ENCODE measurements at regions not wholly inside any gene's neighbourhood (a gene's known extent, or its start where the extent isn't known, plus 50 kb on each side); places are given as distances from the start of the nearest gene placed in this dataset.
"Not testable (repeated sequence)": the region's sequence is repeated elsewhere in the genome, so short reads cannot be mapped to it uniquely, and the experiment has no call there.

DNA sequence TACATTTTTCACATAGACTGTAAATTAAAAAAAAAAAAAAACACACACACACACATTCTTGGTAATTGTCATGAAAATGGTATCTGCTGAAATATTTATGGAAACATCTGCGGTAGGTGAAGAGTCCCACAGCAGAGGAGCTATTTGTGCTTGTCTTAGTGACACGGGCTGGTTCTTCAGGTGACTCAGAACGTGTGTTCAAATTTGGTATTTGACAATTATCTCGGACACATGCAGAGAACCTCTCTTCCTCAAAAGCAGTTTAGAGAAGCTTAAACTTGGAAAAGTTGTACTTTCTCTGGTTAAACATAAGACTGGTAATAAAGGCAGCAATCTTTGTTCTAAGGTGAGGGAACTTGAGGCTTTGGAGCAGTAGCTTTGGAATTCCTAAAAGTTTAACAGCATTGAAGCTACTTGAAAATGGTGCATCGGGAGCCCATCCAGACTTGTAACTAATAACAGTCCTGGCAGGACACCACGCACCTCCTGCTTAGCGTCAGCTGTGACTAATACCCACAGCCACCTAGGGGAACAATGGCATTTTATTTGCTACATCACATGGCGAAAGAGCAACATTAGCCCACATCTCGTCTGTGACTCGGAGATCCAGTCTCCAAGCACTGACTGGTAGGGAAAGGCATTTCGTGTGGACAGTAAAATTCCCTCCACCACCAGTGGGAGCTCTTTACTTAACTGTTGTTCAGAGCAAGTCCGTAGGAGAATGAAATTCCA is 1505.1 kb upstream of the SLC10A2 start:
- peak; percentile 49 to 73 for DNase-seq

DNA sequence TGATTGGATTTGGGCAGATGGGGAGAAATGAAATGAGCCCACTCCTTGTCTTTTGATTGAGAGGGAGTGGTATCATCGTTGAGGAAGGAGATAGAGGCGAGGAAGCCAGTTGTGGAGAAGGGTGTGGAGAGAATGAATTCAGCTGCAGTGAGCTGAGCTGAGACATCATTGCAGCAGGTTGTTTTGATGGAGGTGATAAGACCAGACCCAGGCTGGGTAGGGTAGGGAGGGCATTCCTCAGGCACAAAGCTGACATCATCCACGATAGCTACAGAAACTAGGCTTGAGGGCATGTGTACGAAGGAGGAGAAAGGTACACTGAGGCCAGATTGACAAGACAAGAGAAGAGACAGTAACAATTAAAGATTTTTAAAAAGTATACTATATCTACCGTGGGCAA is 1500.9 kb upstream of the SLC10A2 start:
- DNase-seq, result no peak

DNA sequence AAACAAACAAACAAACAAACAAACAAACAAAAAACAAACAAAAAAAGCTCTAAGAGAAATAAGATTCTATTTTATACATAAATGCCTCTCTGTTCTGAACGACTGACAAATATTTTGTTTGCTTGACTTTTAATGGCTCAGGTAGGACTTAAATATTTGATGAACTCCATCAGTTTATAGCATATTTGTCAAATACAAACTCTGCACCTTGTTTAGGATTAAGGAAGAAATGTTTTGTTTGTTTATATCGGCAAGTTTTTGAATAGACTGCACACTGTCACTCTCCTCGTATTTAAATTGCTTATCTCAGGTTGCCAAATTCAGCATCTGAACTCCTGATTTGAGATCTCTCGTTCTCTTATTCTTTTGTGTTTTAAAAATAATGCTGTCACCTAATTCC is 1499.7 kb upstream of the SLC10A2 start:
- DNase-seq, result no peak

DNA sequence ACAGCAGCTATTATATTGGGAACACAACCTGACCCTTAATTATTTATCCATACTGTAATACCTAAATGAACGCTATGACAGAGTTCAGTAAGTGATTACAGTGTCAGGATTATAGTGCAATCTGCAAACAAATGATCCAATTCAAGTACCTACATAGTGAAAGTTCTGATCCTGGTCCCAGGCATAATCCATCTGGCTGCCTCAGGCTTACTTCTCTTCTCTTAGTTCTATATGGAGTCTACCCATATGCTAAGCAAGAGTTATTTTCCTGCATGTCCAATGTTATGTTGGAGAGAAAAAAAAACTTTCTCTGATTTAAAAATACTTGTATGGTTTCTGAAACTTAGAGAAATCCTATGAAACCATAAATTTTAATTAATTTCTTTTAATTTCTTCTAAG is 1487.7 kb upstream of the SLC10A2 start:
- no peak for DNase-seq

DNA sequence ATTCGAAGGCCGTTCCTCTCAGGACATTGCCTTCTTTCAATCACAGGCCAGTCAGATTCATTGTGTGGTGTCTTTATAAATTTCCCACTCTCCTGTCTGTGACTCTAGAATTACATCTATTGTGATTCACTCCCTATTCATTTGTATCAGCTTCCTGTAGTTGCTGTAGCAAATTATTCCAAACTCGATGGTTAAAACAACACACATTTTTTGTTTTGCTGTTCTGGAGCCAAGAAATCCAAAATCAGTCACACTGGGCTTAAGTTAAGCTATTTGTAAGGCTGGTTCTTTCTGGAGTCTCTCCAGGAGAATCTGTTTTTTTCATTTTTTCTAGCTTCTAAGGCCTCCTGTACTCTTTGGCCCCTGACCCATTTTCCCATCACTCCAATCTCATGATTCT is 1487.0 kb upstream of the SLC10A2 start:
- DNase-seq, result no peak

DNA sequence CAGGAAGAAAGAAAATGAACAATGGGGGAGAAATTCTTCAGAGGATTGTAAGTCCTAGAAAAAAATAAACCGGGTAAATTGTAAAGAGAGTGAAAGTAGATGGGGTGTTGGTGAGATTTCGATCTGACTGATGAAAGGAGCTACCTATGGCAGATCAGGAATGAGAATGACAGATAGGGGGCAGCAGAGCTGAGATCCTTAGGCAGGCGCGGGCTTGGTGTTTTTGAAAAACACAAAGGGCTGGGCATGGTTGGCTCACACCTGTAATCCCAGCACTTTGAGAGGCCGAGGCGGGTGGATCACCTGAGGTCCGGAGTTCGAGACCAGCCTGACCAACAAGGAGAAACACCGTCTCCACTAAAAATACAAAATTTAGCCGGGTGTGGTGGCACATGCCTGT is 1468.6 kb upstream of the SLC10A2 start:
- DNase-seq, result no peak

DNA sequence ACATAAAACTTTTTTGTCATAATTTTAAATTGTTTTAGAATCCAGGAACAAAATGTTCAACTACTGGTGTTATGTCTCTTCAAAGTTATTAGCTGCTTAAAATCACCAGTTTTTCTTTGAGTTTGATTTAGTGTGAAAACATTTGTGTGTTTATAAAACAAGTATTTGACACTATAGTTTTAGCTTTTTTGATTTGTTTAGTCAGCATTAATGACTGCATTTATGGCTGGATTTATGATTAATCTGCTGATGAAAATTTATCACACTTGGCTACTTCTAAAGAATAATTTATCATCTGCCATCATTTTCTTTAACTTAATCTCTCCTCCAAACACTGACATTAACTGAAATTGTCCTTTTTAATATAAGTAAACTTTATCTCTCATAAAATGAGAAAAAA is 1465.9 kb upstream of the SLC10A2 start:
- no peak for DNase-seq

DNA sequence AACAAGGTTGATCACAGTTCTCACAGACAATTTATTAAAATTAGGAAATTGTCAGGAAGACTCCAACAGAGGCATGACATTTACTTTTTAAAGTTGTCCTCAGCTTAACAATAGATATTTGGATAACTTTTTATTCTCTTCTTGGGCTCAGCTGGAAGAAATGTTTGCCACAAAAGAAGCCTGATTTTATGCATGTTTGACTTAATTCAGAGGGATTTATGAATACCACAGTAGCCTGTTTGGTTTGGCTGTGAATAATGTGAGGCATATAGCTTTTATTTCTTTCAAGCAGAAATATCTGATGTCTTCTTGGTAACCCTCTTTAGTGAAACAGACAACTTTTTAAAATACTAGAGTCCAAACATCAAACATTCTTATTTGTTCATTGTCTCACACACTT is 1464.5 kb upstream of the SLC10A2 start:
- no peak for DNase-seq

DNA sequence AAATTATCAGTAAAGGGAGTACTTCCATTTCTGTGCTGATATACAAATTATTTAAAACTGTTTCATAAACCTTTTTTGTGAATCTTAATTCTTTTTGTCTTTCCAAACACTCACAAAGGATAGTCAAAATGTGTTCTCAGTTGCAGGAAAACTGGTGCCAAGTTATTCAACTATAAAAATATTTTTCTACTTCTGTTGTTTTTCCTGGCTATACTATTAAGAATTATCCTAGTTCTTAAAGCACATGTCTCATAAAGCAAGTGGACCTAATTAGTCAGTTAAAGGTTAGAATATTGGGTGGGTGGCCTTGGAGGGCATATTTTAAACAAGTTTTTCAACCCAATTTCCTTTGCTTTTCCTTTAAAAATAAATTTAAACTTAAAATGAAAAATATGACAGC is 1460.3 kb upstream of the SLC10A2 start:
- DNase-seq, result no peak

DNA sequence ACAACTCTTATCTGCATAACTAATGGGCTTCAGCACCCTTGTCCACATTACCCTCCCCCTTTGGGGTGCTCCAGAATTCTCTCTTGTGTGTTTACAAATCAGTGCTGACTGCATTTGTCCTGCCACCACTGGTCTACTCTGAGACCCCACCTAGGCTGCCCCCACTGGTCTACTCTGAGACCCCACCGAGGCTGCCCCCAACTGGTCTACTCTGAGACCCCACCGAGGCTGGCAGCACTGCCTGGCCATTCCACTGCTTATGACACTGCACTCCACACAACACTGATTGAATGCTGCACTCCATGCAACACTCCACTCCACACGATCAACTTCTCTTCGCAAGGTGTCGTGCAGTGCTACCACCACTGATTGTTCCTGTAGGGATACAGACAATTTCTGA is 1459.2 kb upstream of the SLC10A2 start:
- no peak for DNase-seq

DNA sequence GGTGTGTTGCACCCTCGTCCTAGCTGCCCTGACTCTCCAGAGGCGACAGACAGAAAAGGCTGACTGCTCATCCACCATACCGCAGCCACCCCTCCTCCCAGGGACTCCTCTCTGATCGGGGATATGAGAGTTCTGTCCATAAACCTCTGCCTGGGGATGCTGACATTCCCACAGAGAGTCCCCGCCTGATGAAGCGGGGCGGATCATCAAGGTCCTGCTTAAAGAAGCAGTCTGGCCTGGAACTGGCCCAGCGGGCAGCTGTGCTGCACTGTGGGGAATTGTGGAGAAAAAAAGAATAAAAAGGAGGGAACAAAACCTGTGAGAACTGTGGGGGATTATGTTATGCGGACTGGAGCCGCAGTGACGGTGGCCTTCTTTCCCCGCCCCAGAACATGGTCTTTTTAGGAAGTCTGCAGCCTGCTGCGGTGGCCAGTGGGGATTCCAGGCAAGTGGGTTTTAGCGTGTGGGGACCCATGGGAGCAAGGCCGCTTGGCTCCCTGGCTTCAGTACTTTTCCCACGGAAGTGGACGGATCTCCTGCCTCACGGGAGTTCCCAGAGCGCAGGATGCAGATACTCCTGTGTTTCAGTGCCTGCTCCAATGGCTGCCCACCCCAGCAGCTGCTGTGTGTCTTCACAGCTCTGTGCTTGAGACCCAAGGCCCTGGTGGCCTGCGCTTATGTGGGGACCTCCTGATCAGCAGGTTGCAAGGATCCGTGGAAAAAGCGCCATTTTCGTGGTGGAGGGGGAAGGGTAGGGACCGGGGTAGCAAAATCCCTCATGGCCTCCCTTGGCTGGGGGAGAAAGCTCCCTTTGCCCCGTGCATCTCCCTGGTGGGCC is 1456.2 kb upstream of the SLC10A2 start:
- DNase-seq, result no peak

DNA sequence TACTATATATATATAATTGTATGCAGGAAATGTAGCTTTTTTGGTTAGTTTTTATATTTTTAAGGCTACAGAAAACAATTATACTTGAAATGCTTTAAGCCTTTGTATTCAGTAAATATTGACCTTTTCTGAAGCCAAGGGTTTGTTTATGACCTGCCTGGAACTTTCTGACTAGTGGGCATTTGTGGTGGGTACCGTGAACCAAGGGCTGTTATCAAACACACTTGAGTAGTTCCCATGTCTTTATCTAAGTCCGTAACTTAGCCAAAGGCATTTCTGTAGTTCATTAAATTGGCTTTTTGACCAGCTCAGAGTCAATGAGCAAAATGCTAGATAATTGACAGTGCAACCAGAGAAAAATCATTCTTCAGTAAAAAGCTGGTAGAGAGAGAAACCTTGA is 1444.2 kb upstream of the SLC10A2 start:
- DNase-seq, result no peak

DNA sequence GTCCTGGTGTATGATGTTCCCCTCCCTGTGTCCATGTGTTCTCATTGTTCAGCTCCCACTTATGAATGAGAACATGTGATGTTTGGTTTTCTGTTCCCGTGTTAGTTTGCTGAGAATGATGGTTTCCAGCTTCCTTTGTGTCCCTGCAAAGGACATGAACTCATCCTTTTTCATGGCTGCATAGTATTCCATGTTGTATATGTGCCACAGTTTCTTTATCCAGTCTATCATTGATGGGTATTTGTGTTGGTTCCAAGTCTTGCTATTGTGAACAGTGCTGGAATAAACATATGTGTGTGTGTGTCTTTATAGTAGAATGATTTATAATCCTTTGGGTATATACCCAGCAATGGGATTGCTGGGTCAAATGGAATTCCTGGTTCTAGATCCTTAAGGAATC is 1427.3 kb upstream of the SLC10A2 start:
- DNase-seq, result not testable (repeated sequence)

DNA sequence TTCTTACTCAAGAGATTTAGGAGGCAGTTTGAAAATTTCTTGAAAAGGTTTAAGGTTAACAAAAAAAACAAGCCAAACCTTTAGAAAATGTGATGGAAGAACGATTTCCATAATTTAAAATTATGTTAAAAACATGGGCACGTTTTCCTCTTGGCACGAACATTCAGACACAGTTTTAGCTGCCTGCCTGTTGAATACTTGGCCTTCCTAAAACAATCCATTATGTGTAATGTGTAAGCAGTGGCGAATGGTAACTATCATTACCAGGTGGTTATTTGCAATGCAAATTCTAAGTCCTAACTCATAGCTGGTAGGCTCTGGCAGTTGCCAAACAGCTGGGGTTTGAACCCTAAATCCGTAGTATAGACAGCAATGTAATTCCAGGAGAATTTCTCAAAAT is 1425.7 kb upstream of the SLC10A2 start:
- DNase-seq, result no peak

DNA sequence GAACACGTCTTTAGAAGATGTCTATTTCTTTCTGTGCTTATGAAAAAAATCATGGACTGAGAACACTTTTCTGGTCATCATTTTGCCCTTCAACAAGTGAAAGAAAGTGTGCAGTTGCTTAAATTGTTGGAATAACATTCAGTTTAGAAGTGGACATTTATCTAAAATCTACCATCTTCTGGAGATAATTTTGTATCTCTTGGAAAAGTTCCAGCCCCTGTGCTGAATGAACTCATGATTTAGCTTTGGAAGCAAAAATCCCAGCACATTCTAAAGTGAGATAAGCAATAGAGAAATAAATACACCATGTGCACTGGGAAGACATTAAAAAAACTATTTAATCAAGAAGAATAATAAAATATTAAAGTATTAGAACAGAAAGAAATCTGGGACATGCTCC is 1420.8 kb upstream of the SLC10A2 start:
- DNase-seq, result no peak

DNA sequence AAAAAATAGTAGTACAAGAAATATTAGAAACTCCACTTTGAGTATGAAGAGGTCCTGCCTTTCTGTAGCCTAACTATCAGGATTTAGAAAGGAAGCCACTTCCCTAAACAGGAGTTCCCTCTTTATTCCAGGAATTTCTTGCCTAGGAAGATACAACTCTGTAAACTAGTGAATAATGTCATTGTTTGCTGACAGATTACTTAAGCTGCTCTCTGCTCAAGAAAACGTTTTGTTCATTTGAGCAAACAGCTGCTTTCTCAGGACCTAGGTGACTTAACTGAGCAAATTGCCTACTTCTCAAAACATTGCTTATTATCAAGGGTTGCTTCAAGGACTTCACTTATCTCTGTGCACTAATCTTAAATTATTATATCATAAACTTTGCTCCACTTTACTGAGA is 1419.4 kb upstream of the SLC10A2 start:
- DNase-seq, result no peak

DNA sequence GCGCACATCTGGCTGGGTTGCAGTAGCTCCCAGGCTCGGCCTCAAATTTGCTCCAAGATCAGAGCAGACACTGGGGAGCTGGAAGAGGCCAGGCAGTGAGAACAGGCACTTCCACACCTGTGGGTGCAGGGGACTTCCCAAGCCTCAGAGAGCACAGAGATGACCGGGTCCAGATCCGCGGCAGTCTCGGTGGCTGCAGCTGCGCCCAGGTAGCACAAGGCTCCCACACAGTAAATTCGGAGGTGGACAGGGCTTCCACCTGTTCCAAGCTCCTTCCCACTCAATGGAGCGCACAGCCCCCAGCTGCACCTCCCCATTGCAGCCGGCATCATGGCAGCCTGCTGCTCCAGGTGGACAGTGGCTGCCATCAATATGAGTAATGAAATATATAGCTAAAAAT is 1417.4 kb upstream of the SLC10A2 start:
- DNase-seq, result no peak

DNA sequence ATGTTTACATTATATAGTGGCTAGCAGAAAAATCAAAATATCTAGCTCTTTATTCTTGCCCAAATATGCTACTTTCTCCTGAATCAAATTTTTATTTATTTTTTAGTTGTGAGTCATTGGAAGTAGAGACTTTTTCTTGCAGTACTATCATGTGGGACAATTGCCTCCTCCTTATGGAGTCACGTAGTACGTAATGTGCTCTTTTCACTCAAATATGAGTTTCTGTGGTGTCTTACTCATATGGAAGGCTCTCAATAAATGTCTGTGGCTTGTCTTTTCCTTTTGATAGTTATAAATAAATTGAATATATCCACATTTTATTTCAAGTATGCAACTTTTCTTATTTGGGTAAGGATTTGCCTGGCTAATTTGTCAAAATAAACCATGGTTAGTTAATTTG is 1411.0 kb upstream of the SLC10A2 start:
- DNase-seq, result no peak

DNA sequence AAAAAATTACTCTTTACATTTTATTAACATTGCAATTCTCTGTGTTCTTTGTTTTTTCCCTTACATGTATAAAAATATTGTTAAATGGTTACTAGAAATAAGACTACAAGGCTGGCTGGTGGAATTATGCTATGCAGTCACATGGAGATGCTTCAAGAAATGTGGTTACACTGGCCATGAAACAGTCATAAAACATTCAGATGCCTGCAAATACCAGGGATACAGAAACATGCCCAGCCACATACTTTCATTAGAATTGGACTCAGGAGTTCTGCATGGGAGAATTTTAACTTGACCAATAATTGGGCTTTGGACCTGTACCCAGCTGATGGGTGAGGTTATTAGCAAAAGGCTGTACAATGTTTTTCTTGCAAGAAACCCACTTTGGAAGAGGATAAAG is 1407.7 kb upstream of the SLC10A2 start:
- no peak for DNase-seq

DNA sequence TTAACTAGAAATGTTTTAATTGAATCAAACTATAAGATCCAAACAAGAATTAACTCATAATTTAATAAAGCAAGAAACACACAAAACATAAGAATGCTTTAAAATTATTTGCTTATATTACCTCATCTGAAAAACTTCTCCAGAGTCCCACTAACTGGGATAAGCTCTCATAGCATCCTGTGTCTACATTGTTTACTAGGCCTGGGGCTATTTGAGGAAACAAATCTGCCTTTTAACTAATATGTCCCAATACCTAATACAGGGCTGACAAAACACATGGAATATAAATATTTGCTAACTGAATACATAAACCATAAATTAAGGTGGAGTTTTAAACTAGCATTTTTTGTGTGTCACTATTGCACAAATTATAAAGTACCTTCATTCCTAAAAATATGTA is 1399.8 kb upstream of the SLC10A2 start:
- no peak for DNase-seq

DNA sequence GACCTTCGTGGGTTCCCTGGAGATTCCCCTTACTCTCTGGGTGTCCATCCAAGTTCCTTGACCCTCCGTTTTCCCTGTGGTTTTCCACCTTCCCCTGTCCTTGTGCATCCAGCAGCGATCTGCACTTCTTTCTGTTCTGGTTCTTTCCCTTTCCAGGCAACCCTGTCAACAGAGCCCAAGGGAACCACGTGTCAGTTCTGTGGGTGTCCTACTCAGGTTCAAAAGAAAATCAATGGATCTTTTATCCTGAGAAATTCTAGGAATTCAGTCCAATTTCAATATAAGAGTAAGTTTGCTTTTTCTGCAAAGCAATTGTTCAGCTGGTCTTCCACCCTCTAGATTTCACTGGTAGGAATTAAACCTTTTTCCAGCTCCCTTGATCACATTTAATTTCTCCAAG is 1394.8 kb upstream of the SLC10A2 start:
- DNase-seq, result no peak

DNA sequence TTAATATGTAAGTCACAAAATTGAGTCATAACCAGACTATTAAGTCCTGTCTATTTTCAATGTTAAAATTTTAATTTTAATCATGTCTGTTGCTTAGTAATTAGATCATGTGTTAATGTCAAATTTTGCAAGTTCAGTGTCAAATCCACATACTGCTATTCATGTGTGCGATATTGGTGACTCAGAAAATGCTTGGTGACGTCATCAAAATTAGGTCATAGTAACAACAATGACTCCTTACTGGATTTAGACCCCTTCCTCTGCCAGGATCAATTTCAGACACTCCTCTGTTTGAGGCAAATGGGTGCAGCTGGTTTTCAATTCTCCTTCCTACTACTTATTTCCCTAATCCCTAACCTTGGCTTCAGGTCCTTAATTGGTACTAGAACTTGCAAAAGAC is 1394.3 kb upstream of the SLC10A2 start:
- no peak for DNase-seq

DNA sequence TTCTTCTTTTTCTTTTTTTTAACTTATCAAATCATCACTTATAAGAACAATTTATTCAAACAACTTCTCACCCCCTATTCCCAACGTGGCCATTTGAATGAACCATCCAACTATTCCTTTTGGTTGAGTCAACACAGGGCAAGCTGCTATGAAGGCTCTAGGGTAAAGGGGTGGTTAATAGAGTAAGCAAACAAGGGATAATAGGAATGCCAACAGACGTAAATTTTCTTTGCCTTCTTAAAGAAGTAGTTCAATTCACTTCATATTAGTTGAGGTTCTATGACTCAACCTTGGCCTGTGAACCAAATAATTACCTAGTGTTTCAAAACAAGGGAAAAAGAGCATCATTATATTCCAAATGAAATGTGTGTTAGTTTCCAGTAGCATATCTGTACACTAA is 1383.8 kb upstream of the SLC10A2 start:
- DNase-seq, result no peak

DNA sequence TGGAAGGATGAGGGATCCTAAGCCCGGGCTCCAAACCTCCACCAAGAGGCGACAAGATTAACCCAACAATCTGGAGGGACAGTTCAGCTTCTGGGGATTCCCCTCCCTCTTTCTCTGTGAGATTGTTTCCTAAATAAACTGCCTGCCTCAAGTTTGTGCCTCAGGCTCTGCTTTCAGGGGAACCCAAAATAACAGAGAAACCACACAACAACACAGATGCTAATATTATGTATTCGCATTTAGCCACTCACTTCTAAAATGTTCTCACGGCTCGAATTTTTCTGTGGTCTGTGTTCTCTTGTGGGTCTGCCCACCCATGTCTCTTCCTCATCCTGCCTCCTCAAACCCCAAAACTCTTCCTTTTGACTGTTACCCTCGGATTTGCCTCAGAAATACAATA is 1381.1 kb upstream of the SLC10A2 start:
- no peak for DNase-seq

DNA sequence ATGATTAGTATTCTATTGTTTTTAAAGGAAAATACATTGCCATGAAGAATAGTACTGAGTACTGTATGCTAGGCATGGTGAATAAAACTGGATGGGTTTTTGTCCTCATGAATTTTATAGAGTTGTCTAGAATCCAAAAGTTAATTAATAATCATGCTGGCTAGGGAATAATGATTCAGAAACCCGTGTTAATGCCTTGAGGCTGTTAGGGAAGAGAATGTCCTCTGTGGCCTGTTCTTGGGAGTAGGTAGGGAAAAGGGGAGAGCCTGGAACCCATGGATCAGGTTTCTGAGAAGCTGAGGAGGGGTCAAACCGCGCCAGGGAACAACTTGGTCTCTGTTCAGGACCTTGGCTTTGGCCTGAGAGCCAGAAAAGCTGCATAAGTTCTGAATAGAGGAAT is 1376.3 kb upstream of the SLC10A2 start:
- DNase-seq, result no peak
